Heart left ventricle (tissue), 16 donors: ENCODE measurements at regions not wholly inside any gene's neighbourhood (a gene's known extent, or its start where the extent isn't known, plus 50 kb on each side); places are given as distances from the start of the nearest gene placed in this dataset.

Source experiments
- ATAC-seq, 4 donors: fragments of 200-7000 bp; cut with Tn5 transposase; one replicate each; pipeline ENCODE4 v1.9.1; 2020 to 2022; ENCODE audit warnings: moderate library complexity in 4 of 4, mild to moderate bottlenecking in 3 of 4, moderate number of reproducible peaks in 1 of 4
- DNase-seq, 5 donors: peaks; one replicate each; pipeline ENCODE4 v3.0.0-alpha.2; 2020
- H3K27ac ChIP-seq, 12 donors: fragments of 200-600 bp; sonication (generic) in 4 of 12; one replicate each; pipeline versions ENCODE4 v1.5.0 to v1.8.0; 2016 to 2022; ENCODE audit warnings: mild to moderate bottlenecking in 2 of 12
- H3K27me3 ChIP-seq, 9 donors: fragments of 200-600 bp; sonication (generic) in 2 of 9; one replicate each; pipeline versions ENCODE4 v1.5.1 to v1.8.0; 2016 to 2022; ENCODE audit warnings: mild to moderate bottlenecking in 3 of 9
- H3K36me3 ChIP-seq, 9 donors: fragments of 200-600 bp; sonication (generic) in 2 of 9; one replicate each; pipeline versions ENCODE4 v1.5.0 to v1.8.0; 2018 to 2022; ENCODE audit warnings: mild to moderate bottlenecking in 2 of 9
- H3K4me1 ChIP-seq, 12 donors: fragments of 200-600 bp; sonication (generic) in 4 of 12; one replicate each; pipeline versions ENCODE4 v1.5.0 to v1.8.0; 2016 to 2022; ENCODE audit warnings: mild to moderate bottlenecking in 3 of 12
- H3K4me3 ChIP-seq, 12 donors: fragments of 200-600 bp; sonication (generic) in 4 of 12; one replicate each; pipeline versions ENCODE4 v1.5.0 to v1.8.0; 2017 to 2022; ENCODE audit warnings: mild to moderate bottlenecking in 9 of 12, moderate library complexity in 4 of 12
- H3K9me3 ChIP-seq, 12 donors: fragments of 200-600 bp; sonication (generic) in 4 of 12; one replicate each; pipeline versions ENCODE4 v1.5.0 to v1.8.0; 2016 to 2022; ENCODE audit warnings: mild to moderate bottlenecking in 1 of 12
- POLR2A ChIP-seq, 2 donors: fragments of 450-650 bp; IDR thresholded peaks; one replicate each; pipeline ENCODE4 v1.6.1; 2017; ENCODE audit warnings: antibody characterized with exemption in 2 of 2, mild to moderate bottlenecking in 2 of 2, moderate library complexity in 2 of 2
- WGBS, 4 donors: extraction: QIAGEN DNeasy Blood & Tissue Kit in 2 of 4; methylation state at CpG; one replicate each; pipeline versions ENCODE4 v1.1.5 to v1.1.7; 2013 to 2018; 5-methylcytosine and 5-hydroxymethylcytosine counted together
- intact Hi-C, 10 donors: fragments of 100-400 bp; cut with DNase I; formaldehyde crosslinking; loops; one replicate each; pipeline versions ENCODE4 v1.11.1 to v1.14.2; 2022
- TF ChIP-seq, protein P1 (sequence below), 12 donors: fragments of 200-600 bp; sonication (generic) in 4 of 12; IDR thresholded peaks; one replicate each; pipeline versions ENCODE4 v1.5.0 to v1.8.0; 2018 to 2022; ENCODE audit warnings: antibody characterized with exemption in 12 of 12, mild to moderate bottlenecking in 5 of 12
- donor health status: ischemic (EF 13 %, LVEDD 7.1; RV severe dilation, severe dysfunction).
- donor health status: healthy with polysubstance abuse.
- donor health status: DM: no; HTN: yes; CAD: no.
- donor health status: DM: no; HTN: no; CAD: no.
- donor health status: ischemic (EF 25% LVEDD 6.9; RV normal size, moderate dysfunction).
- donor health status: ischemic (EF 25% LVEDD 5.7; RV mildly dilated, moderate dysfunction).
- donor health status: healthy.
- donor health status: DM: yes; HTN: yes; CAD: no.
- donor health status: ischemic (EF 35%, LVEDD 5.7; RV mildly dilated, moderate dysfunction).
- donor health status: nonischemic (EF 11% LVEDD 7.7; RV severe dilation, severe dysfunction).
- donor health status: DM: yes; HTN: yes; CAD: no.
- donor health status: PGD.
- donor health status: ischemic (EF 29% LVEDD 5.4; RV normal size, mild dysfunction).
- donor health status: nonischemic (EF 23%, LVEDD 6.1; RV moderate dilation, normal function).

DNA sequence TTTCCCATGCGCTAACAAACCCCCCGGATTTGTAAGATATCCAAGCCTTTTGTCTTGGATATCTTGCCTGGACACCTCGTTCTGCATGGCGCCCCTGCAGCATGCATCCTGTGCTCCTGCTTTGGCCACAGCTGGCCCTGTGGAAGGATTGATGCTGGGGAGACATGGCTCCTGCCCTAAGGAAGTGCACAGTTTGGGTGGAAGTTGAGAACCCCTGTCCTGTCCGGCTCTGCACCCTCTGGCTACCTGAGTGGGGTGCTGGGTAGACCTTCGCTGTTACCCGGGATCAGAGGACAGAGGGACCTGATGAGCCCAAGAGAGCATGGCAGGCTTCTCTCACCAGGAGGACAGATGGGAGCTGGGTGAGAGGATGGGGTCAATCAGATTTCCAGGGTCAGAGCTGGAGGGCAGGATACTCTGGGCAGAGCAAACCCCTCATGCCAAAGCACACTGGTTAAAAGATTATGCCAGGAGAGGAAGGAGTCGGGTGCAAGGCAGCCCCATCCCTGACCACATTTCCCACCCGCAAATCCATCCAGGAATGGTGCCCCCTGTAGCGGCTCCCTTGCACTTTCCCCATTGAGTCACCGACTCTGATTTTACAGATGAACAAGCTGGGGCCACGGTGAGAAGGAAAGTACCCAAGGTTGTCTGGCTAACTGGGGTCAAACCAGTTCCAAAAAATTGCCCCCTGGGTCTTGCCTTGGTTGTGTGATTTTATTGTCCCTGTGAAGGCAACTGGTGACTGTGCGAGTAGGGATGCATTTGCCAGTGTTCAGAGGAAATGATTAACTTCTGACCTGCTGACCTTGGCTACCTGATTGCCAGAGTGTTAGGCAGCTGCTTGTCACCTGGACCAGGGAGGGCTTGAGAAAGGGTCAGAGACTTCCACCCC, 290.1 kb upstream of the ZMIZ1 start:
- 76 to 89% (median 81%) methylated on average over 13 of the region's 13 CpGs for WGBS, 4 donors
- TF ChIP-seq, protein P1, sequence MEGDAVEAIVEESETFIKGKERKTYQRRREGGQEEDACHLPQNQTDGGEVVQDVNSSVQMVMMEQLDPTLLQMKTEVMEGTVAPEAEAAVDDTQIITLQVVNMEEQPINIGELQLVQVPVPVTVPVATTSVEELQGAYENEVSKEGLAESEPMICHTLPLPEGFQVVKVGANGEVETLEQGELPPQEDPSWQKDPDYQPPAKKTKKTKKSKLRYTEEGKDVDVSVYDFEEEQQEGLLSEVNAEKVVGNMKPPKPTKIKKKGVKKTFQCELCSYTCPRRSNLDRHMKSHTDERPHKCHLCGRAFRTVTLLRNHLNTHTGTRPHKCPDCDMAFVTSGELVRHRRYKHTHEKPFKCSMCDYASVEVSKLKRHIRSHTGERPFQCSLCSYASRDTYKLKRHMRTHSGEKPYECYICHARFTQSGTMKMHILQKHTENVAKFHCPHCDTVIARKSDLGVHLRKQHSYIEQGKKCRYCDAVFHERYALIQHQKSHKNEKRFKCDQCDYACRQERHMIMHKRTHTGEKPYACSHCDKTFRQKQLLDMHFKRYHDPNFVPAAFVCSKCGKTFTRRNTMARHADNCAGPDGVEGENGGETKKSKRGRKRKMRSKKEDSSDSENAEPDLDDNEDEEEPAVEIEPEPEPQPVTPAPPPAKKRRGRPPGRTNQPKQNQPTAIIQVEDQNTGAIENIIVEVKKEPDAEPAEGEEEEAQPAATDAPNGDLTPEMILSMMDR (IDR thresholded peaks at IDR 0.05), result no peak
- TF ChIP-seq POLR2A (IDR thresholded peaks at IDR 0.05), result no peak
- no peaks in the 10 kb centered on the region for H3K36me3 ChIP-seq
- H3K9me3 ChIP-seq, result peaks cover 0 to 8% (median 0%) of the 10 kb centered on the region in 12 donors
- intact Hi-C loops, result loop anchor here in 2 of 10 donors (5.0 to 10.0 kb wide), 2 partner anchors 289 to 474 kb away; partner anchors contain the start of gene ZMIZ1 (in 1 of the 2)
- no peak for ATAC-seq
- peaks cover 4 to 49% (median 26%) of the 10 kb centered on the region in 12 donors for H3K4me1 ChIP-seq
- no peaks in the 10 kb centered on the region for H3K27me3 ChIP-seq
- no peak overlapping the region for H3K4me3 ChIP-seq
- H3K27ac ChIP-seq, result peak overlapping the region in 9 of 12 donors; percentile 37 to 82 (median 76)
- no peak for DNase-seq

DNA sequence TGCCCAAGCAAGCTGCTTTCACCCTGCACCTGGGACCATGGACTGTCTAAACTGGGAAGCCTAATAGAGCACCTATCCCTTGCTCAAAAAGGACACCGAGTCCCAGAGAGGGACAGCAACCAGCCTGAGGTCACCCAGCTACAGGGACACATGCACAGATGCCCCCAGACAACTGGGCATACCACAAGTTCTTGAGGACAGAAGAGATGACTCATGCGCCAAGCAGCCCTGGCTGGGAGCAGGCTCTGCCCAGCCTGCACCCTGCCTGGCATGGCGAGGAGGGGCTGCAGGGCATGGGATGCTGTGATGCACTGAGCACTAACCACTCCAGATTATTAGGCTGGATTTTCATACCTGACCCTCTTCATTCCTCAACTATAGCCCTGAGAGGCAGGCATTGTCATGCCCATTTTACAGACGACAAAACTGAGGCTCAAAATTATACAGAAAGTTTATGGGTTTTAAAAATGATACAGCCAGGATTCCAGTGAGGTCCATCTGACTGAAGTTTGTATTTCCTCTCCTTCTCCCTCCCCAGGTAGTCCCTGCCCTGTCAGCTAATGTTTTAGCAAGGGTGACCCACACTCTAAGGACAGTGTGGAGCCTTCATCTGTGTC, 289.3 kb upstream of the ZMIZ1 start:
- intact Hi-C loops, result loop anchor here in 2 of 10 donors (5.0 to 10.0 kb wide), 2 partner anchors 288 to 475 kb away; partner anchors contain the start of gene ZMIZ1 (in 1 of the 2)
- DNase-seq, result no peak
- Histone ChIP-seq H3K27ac (no peak overlapping the region), H3K9me3 (peaks cover 0 to 8% (median 0%) of the 10 kb centered on the region in 12 donors), H3K27me3 (no peaks in the 10 kb centered on the region), H3K4me1 (peaks cover 4 to 52% (median 26%) of the 10 kb centered on the region in 12 donors), H3K4me3 (no peak overlapping the region), H3K36me3 (no peaks in the 10 kb centered on the region)
- 76 to 97% (median 94%) methylated on average over 4 of the region's 4 CpGs for WGBS, 4 donors
- TF ChIP-seq POLR2A (IDR thresholded peaks at IDR 0.05), result no peak
- TF ChIP-seq, protein P1 (IDR thresholded peaks at IDR 0.05), result no peak
- ATAC-seq, result no peak

DNA sequence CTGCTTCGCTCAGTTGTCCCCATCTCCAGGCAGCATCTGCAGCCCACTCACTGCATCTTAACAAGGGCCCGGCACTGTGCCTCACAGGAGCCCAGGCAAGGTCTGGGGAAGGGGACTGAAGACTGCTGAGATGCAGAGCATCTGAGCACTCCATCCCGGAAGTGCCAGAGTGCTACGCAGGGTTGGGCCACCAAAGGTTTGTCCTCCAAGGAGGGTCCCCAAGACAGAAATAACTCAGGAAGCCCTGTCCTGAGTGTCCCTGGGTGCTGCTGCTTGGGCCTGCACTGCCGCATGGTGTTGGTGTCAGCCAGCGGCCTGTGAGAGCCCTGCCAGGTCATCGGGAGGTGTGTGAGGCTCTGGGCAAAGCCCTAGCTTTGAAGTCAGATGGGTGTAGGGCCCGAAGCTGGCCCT, 288.2 kb upstream of the ZMIZ1 start:
- intact Hi-C loops, result loop anchor here in 1 of 10 donors (10.0 kb wide), 1 partner anchor 414 kb away; no protein-coding TSS in a partner anchor
- DNase-seq, result peak in 3 of 5 donors; percentile 69 to 84 (median 74)
- 69 to 86% (median 81%) methylated on average over 4 to 8 of the region's 8 CpGs for WGBS, 4 donors
- no peaks in the 10 kb centered on the region for H3K27me3 ChIP-seq
- ATAC-seq, result peak; percentile 36 to 90 (median 84)
- H3K36me3 ChIP-seq, result no peaks in the 10 kb centered on the region
- no peak overlapping the region for H3K4me3 ChIP-seq
- H3K27ac ChIP-seq, result peak overlapping the region in 4 of 12 donors; percentile 41 to 70 (median 51)
- peaks cover 0 to 8% (median 0%) of the 10 kb centered on the region in 12 donors for H3K9me3 ChIP-seq
- H3K4me1 ChIP-seq, result peaks cover 4 to 49% (median 23%) of the 10 kb centered on the region in 12 donors
- TF ChIP-seq POLR2A (IDR thresholded peaks at IDR 0.05), result no peak
- TF ChIP-seq, protein P1 (IDR thresholded peaks at IDR 0.05), result peak in 1 of 12 donors; percentile 30
